ENCODE measurements at regions not wholly inside any gene's neighbourhood (a gene's known extent, or its start where the extent isn't known, plus 50 kb on each side); places are given as distances from the start of the nearest gene placed in this dataset.

- no peak for DNase-seq
- Histone ChIP-seq H3K4me1 (ENCODE audit: low read depth) (no peaks in the 10 kb centered on the region), H3K4me3 (no peak overlapping the region), H3K9me3 (no peaks in the 10 kb centered on the region), H3K36me3 (ENCODE audit: low read depth) (no peaks in the 10 kb centered on the region)
- no peak for ATAC-seq
- TF ChIP-seq CTCF (IDR thresholded peaks at IDR 0.05) = no peak
- intact Hi-C loops (cut with DNase I, micrococcal nuclease) = no loop called here
Observed at GRCh38 chr1:219988818-219989217, 57.5 kb downstream of the EPRS1 start.

- H3K4me3 ChIP-seq = no peak overlapping the region
- TF ChIP-seq CTCF (IDR thresholded peaks at IDR 0.05) = no peak
- no peak for ATAC-seq
- H3K9me3 ChIP-seq = no peaks in the 10 kb centered on the region
- DNase-seq = no peak
- intact Hi-C loops (cut with DNase I, micrococcal nuclease) = no loop called here
- H3K4me1 ChIP-seq (ENCODE audit: low read depth) = no peaks in the 10 kb centered on the region
- no peaks in the 10 kb centered on the region for H3K36me3 ChIP-seq (ENCODE audit: low read depth)
Observed at GRCh38 chr1:219988387-219988786, 57.9 kb downstream of the EPRS1 start.

GRCh38 chr1:219987325-219987724 lies 59.0 kb upstream of the SLC30A10 start:
- no peak for TF ChIP-seq CTCF (IDR thresholded peaks at IDR 0.05)
- intact Hi-C loops (cut with DNase I, micrococcal nuclease) = no loop called here
- DNase-seq (no peak), ATAC-seq (no peak)
- Histone ChIP-seq H3K4me1 (ENCODE audit: low read depth) (no peaks in the 10 kb centered on the region), H3K4me3 (no peak overlapping the region), H3K36me3 (ENCODE audit: low read depth) (no peaks in the 10 kb centered on the region), H3K9me3 (no peaks in the 10 kb centered on the region)

- no peak for ATAC-seq
- H3K36me3 ChIP-seq (ENCODE audit: low read depth) = peaks cover 2% of the 10 kb centered on the region
- TF ChIP-seq CTCF (IDR thresholded peaks at IDR 0.05) = no peak
- DNase-seq = no peak
- intact Hi-C loops (cut with DNase I, micrococcal nuclease) = no loop called here
- H3K4me1 ChIP-seq (ENCODE audit: low read depth) = no peaks in the 10 kb centered on the region
- H3K4me3 ChIP-seq = no peak overlapping the region
- H3K9me3 ChIP-seq = no peaks in the 10 kb centered on the region
Observed at GRCh38 chr1:219985169-219985568, 56.8 kb upstream of the SLC30A10 start.
